HCT116 (cell line): ENCODE measurements at regions not wholly inside any gene's neighbourhood (a gene's known extent, or its start where the extent isn't known, plus 50 kb on each side); places are given as distances from the start of the nearest gene placed in this dataset.
A peak's percentile ranks its signal among the peaks of the same experiment; 100 is the strongest.

ENCODE experiments used
- ATAC-seq: fragments of 200-7000 bp; cut with Tn5 transposase; 2 replicates; pipeline ENCODE4 v1.9.1; 2020; ENCODE audit warnings: mild to moderate bottlenecking, moderate library complexity
- BruUV-seq: library from RNA; stranded (reverse); fragments of 400-500 nt; replicated peaks from 2 replicates; lab custom pipeline; 2021; lab: Mats Ljungman, UMichigan
- CTCF ChIA-PET: fragments of 300-600 bp; sonication (Branson Sonifier 250); formaldehyde crosslinking; loops from one replicate; lab custom pipeline; 2021; ENCODE audit warnings: antibody characterized with exemption; lab: Charles Lee
- POLR2A ChIA-PET: fragments of 300-600, 350-600 bp; sonication (Branson Sonifier 250); formaldehyde crosslinking; loops from one replicate; lab custom pipeline; 2021; ENCODE audit warnings: antibody characterized with exemption; lab: Charles Lee
- RAD21 ChIA-PET, 2 experiments: fragments of 300-600 bp; sonication (Branson Sonifier 250); formaldehyde crosslinking; loops; one replicate each; lab custom pipeline; 2023; ENCODE audit warnings: low total read pairs in 2 of 2; ENCODE audit not compliant: uncharacterized antibody in 2 of 2, unreplicated experiment in 2 of 2, low non-redundant PET in 1 of 2; lab: Charles Lee
- DNase-seq: peaks from one replicate; pipeline ENCODE4 v3.0.0-alpha.2; 2010; ENCODE audit warnings: low read depth, low spot score
- H2AFZ ChIP-seq: fragments of 200-600 bp; shearing (Covaris generic), sonication (generic); 2 replicates; pipeline ENCODE4 v1.6.1; 2017; ENCODE audit warnings: low read depth, mixed run types, mixed read lengths, antibody characterized with exemption, low read length; ENCODE audit not compliant: poor library complexity, severe bottlenecking
- H3K27ac ChIP-seq: 2 replicates; pipeline ENCODE4 v1.5.1; 2012; ENCODE audit warnings: low read depth, low read length
- H3K27me3 ChIP-seq: fragments of 200-600 bp; sonication (generic); 2 replicates; pipeline ENCODE4 v1.6.1; 2016; ENCODE audit warnings: mixed run types, low read length, mixed read lengths; ENCODE audit not compliant: insufficient read depth
- H3K36me3 ChIP-seq, 2 experiments: fragments of 200-500 bp in 1 of 2; fragments of 200-600 bp in 1 of 2; sonication (Bioruptor generic) in 1 of 2; sonication (generic) in 1 of 2; 2 replicates each; pipeline versions ENCODE4 v1.5.1 to v1.6.1; 2014 to 2016; ENCODE audit warnings: low read length in 2 of 2, inconsistent platforms in 1 of 2, mixed read lengths in 1 of 2, mixed run types in 1 of 2; ENCODE audit not compliant: insufficient read depth in 2 of 2, control insufficient read depth in 1 of 2
- H3K4me1 ChIP-seq, 2 experiments: fragments of 200-600 bp in 1 of 2; sonication (generic) in 1 of 2; 2 replicates each; pipeline versions ENCODE4 v1.5.1 to v1.6.1; 2012 to 2017; ENCODE audit warnings: low read length in 2 of 2, inconsistent platforms in 1 of 2, mild to moderate bottlenecking in 1 of 2, mixed read lengths in 1 of 2, mixed run types in 1 of 2, moderate library complexity in 1 of 2; ENCODE audit not compliant: insufficient read depth in 2 of 2, control insufficient read depth in 1 of 2
- H3K4me2 ChIP-seq: fragments of 200-600 bp; sonication (generic); 2 replicates; pipeline ENCODE4 v1.6.1; 2017; ENCODE audit warnings: mixed run types, low read length, mixed read lengths
- H3K4me3 ChIP-seq, 2 experiments: fragments of 200-600 bp in 1 of 2; sonication (generic) in 1 of 2; replicated peaks in 1 of 2; 2 replicates each; pipeline ENCODE4 v1.5.1; 2011 to 2016; ENCODE audit warnings: low read length in 2 of 2, control low read depth in 1 of 2, low read depth in 1 of 2, mild to moderate bottlenecking in 1 of 2, mixed read lengths in 1 of 2, mixed run types in 1 of 2
- H3K79me2 ChIP-seq: fragments of 200-600 bp; sonication (generic); 2 replicates; pipeline ENCODE4 v1.6.1; 2017; ENCODE audit warnings: mild to moderate bottlenecking, mixed run types, low read length, moderate library complexity, mixed read lengths; ENCODE audit not compliant: insufficient read depth
- H3K9ac ChIP-seq: fragments of 200-600 bp; sonication (generic); 2 replicates; pipeline ENCODE4 v1.6.1; 2016; ENCODE audit warnings: low read length, mixed read lengths
- H3K9me2 ChIP-seq: fragments of 200-600 bp; sonication (generic), shearing (Covaris generic); 2 replicates; pipeline ENCODE4 v1.6.1; 2017; ENCODE audit warnings: mixed run types, mild to moderate bottlenecking, moderate library complexity; ENCODE audit not compliant: insufficient read depth
- H3K9me3 ChIP-seq, 2 experiments: fragments of 200-500 bp in 1 of 2; fragments of 200-600 bp in 1 of 2; sonication (Bioruptor generic) in 1 of 2; sonication (generic) in 1 of 2; 2 replicates each; pipeline ENCODE4 v1.6.1; 2014 to 2017; ENCODE audit warnings: low read length in 2 of 2, mixed read lengths in 2 of 2, inconsistent platforms in 1 of 2, low read depth in 1 of 2, mild to moderate bottlenecking in 1 of 2, mixed run types in 1 of 2, moderate library complexity in 1 of 2; ENCODE audit not compliant: control insufficient read depth in 1 of 2, insufficient read depth in 1 of 2
- H4K20me1 ChIP-seq: fragments of 200-600 bp; sonication (generic), shearing (Covaris generic); 2 replicates; pipeline ENCODE4 v1.6.1; 2017; ENCODE audit warnings: mixed run types, mild to moderate bottlenecking, moderate library complexity; ENCODE audit not compliant: insufficient read depth
- CBX3 ChIP-seq: IDR thresholded peaks from 2 replicates; pipeline ENCODE4 v1.6.1; 2012; ENCODE audit warnings: low read depth
- ELF1 ChIP-seq: IDR thresholded peaks from 2 replicates; pipeline ENCODE4 v1.6.1; 2012; ENCODE audit warnings: low read depth, borderline replicate concordance
- EZH2 ChIP-seq: fragments of 200-600 bp; sonication (generic); IDR thresholded peaks from 2 replicates; pipeline ENCODE4 v1.6.1; 2017; ENCODE audit warnings: antibody characterized with exemption, mixed run types
- FOSL1 ChIP-seq: IDR thresholded peaks from 2 replicates; pipeline ENCODE4 v1.6.1; 2012; ENCODE audit warnings: low read depth
- POLR2AphosphoS5 ChIP-seq: IDR thresholded peaks from 2 replicates; pipeline ENCODE4 v1.6.1; 2011; ENCODE audit warnings: mild to moderate bottlenecking, low read depth, low read length, moderate library complexity
- RAD21 ChIP-seq: IDR thresholded peaks from 2 replicates; pipeline ENCODE4 v1.6.1; 2012; ENCODE audit warnings: low read depth, mild to moderate bottlenecking
- SIN3A ChIP-seq: IDR thresholded peaks from 2 replicates; pipeline ENCODE4 v1.6.1; 2012; ENCODE audit warnings: low read depth
- SP1 ChIP-seq: IDR thresholded peaks from 2 replicates; pipeline ENCODE4 v1.6.1; 2012; ENCODE audit warnings: low read depth
- TCF7L2 ChIP-seq: IDR thresholded peaks from 2 replicates; pipeline ENCODE4 v1.7.0; 2011; ENCODE audit warnings: borderline replicate concordance, inconsistent platforms; ENCODE audit not compliant: insufficient read depth, insufficient read length; ENCODE audit errors: extremely low read depth
- intact Hi-C: fragments of 100-400 bp; cut with micrococcal nuclease; formaldehyde crosslinking; loops from 2 replicates; pipeline ENCODE4 v1.10.0; 2022
- TF ChIP-seq, protein P1 (sequence below): IDR thresholded peaks from 2 replicates; pipeline ENCODE4 v1.6.1; 2012
- TF ChIP-seq, protein P2 (sequence below): IDR thresholded peaks from 2 replicates; pipeline ENCODE4 v1.6.1; 2012; ENCODE audit warnings: low read depth
- TF ChIP-seq, protein P3 (sequence below): IDR thresholded peaks from 2 replicates; pipeline ENCODE4 v1.6.1; 2011; ENCODE audit warnings: mild to moderate bottlenecking, low read length, moderate library complexity; ENCODE audit not compliant: insufficient replicate concordance; ENCODE audit errors: extremely low read depth

DNA sequence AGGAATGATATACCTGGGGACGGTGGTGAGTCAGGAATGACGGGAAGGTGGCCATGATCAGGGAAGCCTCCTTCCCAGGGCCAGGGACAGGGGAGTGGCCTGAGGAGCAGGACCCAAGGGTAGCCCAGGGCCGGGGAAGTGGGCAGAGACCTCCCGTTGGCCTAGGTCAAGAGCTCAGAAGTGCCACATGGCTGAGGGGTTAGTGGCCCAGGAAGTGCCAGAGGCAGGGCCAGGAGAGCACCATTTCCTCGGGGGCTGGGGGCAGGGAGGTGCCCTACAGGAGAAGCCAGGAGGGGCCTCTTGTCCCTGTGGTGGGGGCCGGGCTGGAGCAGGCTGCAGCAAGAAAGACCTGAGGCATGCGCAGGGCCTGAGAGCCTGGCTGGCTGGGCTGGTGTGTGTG, 152.3 kb upstream of the ZSWIM2 start (continued):
- TF ChIP-seq, protein P1, sequence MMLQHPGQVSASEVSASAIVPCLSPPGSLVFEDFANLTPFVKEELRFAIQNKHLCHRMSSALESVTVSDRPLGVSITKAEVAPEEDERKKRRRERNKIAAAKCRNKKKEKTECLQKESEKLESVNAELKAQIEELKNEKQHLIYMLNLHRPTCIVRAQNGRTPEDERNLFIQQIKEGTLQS = no peak
- TF ChIP-seq CBX3 (no peak), SIN3A (no peak), RAD21 (no peak)
- TF ChIP-seq, all 23 proteins: peak for 0

DNA sequence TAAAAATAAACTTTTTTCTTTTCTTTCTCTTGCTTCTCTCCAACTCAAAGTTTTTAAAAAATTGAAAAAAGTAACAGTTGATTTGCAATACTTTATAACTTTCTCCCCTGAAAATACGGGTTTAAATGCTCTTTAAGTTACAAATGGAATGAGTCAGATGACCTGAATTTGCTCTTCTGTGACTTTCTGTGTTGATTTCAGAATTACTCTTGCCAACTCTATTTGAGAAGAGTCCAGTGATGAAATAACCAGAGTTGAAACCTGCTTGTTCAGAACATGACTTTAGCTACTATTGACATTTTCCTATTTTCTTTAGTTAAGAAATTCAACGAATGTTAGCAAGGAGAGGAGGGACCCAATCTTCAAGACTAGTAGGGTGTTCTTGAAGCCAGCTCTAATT, 146.1 kb upstream of the ZSWIM2 start:
- Histone ChIP-seq H3K9me3 (no peaks in the 10 kb centered on the region), H3K4me2 (no peak overlapping the region), H3K9me2 (no peaks in the 10 kb centered on the region), H3K4me1 (no peaks in the 10 kb centered on the region), H3K27me3 (no peaks in the 10 kb centered on the region), H4K20me1 (no peaks in the 10 kb centered on the region), H2AFZ (peak overlapping the region; percentile 89), H3K4me3 (no peak overlapping the region), H3K79me2 (no peaks in the 10 kb centered on the region), H3K27ac (no peak overlapping the region), H3K36me3 (no peaks in the 10 kb centered on the region), H3K9ac (no peak overlapping the region)
- ChIA-PET CTCF (interaction anchor here (0.6 kb wide), 1 partner anchor 92 kb away, joined by 3 read pairs; no protein-coding TSS in a partner anchor), POLR2A (no interaction called here), RAD21 (no interaction called here)
- intact Hi-C loops = no loop called here
- DNase-seq = no peak
- no TSS peak for BruUV-seq
- TF ChIP-seq, protein P1 = no peak
- TF ChIP-seq, protein P2, sequence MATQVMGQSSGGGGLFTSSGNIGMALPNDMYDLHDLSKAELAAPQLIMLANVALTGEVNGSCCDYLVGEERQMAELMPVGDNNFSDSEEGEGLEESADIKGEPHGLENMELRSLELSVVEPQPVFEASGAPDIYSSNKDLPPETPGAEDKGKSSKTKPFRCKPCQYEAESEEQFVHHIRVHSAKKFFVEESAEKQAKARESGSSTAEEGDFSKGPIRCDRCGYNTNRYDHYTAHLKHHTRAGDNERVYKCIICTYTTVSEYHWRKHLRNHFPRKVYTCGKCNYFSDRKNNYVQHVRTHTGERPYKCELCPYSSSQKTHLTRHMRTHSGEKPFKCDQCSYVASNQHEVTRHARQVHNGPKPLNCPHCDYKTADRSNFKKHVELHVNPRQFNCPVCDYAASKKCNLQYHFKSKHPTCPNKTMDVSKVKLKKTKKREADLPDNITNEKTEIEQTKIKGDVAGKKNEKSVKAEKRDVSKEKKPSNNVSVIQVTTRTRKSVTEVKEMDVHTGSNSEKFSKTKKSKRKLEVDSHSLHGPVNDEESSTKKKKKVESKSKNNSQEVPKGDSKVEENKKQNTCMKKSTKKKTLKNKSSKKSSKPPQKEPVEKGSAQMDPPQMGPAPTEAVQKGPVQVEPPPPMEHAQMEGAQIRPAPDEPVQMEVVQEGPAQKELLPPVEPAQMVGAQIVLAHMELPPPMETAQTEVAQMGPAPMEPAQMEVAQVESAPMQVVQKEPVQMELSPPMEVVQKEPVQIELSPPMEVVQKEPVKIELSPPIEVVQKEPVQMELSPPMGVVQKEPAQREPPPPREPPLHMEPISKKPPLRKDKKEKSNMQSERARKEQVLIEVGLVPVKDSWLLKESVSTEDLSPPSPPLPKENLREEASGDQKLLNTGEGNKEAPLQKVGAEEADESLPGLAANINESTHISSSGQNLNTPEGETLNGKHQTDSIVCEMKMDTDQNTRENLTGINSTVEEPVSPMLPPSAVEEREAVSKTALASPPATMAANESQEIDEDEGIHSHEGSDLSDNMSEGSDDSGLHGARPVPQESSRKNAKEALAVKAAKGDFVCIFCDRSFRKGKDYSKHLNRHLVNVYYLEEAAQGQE = no peak
- no peak for TF ChIP-seq EZH2
- TF ChIP-seq CBX3 = no peak
- TF ChIP-seq POLR2AphosphoS5 = no peak
- TF ChIP-seq RAD21 = no peak
- TF ChIP-seq ELF1 = no peak
- TF ChIP-seq, protein P3, sequence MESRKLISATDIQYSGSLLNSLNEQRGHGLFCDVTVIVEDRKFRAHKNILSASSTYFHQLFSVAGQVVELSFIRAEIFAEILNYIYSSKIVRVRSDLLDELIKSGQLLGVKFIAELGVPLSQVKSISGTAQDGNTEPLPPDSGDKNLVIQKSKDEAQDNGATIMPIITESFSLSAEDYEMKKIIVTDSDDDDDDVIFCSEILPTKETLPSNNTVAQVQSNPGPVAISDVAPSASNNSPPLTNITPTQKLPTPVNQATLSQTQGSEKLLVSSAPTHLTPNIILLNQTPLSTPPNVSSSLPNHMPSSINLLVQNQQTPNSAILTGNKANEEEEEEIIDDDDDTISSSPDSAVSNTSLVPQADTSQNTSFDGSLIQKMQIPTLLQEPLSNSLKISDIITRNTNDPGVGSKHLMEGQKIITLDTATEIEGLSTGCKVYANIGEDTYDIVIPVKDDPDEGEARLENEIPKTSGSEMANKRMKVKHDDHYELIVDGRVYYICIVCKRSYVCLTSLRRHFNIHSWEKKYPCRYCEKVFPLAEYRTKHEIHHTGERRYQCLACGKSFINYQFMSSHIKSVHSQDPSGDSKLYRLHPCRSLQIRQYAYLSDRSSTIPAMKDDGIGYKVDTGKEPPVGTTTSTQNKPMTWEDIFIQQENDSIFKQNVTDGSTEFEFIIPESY = no peak
- TF ChIP-seq SP1 = no peak
- TF ChIP-seq TCF7L2 = no peak
- TF ChIP-seq FOSL1 = no peak
- no peak for ATAC-seq
